NCI-H345 (cell line): ENCODE measurements at regions not wholly inside any gene's neighbourhood (a gene's known extent, or its start where the extent isn't known, plus 50 kb on each side); places are given as distances from the start of the nearest gene placed in this dataset.

Experiments used
- DNase-seq: peaks from one replicate; lab custom pipeline; 2025; lab: John Stamatoyannopoulos, UW

GRCh38 chr10:127610816-127611215 lies 61.7 kb downstream of the NPS start:
- no peak for DNase-seq

GRCh38 chr10:127614484-127615017 lies 65.4 kb downstream of the NPS start:
- DNase-seq: no peak

GRCh38 chr10:127618797-127619196 lies 69.7 kb downstream of the NPS start:
- peak; percentile 0 for DNase-seq

GRCh38 chr10:127619546-127620325 lies 70.6 kb downstream of the NPS start:
- DNase-seq: peak; percentile 76

- DNase-seq: no peak
Observed at GRCh38 chr10:127635882-127636281, 86.8 kb downstream of the NPS start.

- DNase-seq: no peak
Observed at GRCh38 chr10:127648885-127649284, 88.1 kb upstream of the FOXI2 start.

GRCh38 chr10:127649642-127650041 lies 87.3 kb upstream of the FOXI2 start:
- no peak for DNase-seq

- DNase-seq: no peak
Observed at GRCh38 chr10:127657056-127657455, 79.9 kb upstream of the FOXI2 start.

- peak; percentile 16 for DNase-seq
Observed at GRCh38 chr10:127676430-127676829, 60.6 kb upstream of the FOXI2 start.

- DNase-seq: no peak
Observed at GRCh38 chr10:127678091-127678490, 58.9 kb upstream of the FOXI2 start.

- no peak for DNase-seq
Observed at GRCh38 chr10:127679642-127680255, 57.2 kb upstream of the FOXI2 start.
